T-helper 17 cell (primary cell): ENCODE measurements at regions not wholly inside any gene's neighbourhood (a gene's known extent, or its start where the extent isn't known, plus 50 kb on each side); places are given as distances from the start of the nearest gene placed in this dataset.
"Not testable (repeated sequence)": the region's sequence is repeated elsewhere in the genome, so short reads cannot be mapped to it uniquely, and the experiment has no call there.

Source experiments
- ATAC-seq: fragments of 150-1000 bp; cut with Tn5 transposase; 2 replicates; pipeline ENCODE4 v1.10.0; 2021; ENCODE audit warnings: mild to moderate bottlenecking, moderate library complexity
- DNase-seq, 3 donors: peaks; one replicate each; pipeline versions ENCODE4 v3.0.0 to v3.0.0-alpha.2; 2020 to 2021
- H3K9me3 ChIP-seq: one replicate; pipeline ENCODE4 v1.7.0; 2013; ENCODE audit warnings: low read length, mild to moderate bottlenecking; ENCODE audit not compliant: control insufficient read depth, poor library complexity, severe bottlenecking
- H3K27ac Mint-ChIP-seq: one replicate; pipeline ENCODE4 v1.8.0; 2022; ENCODE audit warnings: mild to moderate bottlenecking, moderate library complexity, mixed read lengths
- H3K27me3 Mint-ChIP-seq: one replicate; pipeline ENCODE4 v1.8.0; 2022; ENCODE audit warnings: mixed read lengths
- H3K36me3 Mint-ChIP-seq: one replicate; pipeline ENCODE4 v1.8.0; 2022; ENCODE audit warnings: low read depth, mixed read lengths
- H3K4me1 Mint-ChIP-seq: one replicate; pipeline ENCODE4 v1.8.0; 2022; ENCODE audit warnings: mild to moderate bottlenecking, mixed read lengths
- H3K4me3 Mint-ChIP-seq: one replicate; pipeline ENCODE4 v1.8.0; 2022; ENCODE audit warnings: mild to moderate bottlenecking, moderate library complexity, mixed read lengths

GRCh38 chr5:145473042-145473642, 362.0 kb downstream of the PRELID2 start:
- H3K27me3 Mint-ChIP-seq, result no peaks in the 10 kb centered on the region
- no peaks in the 10 kb centered on the region for H3K4me1 Mint-ChIP-seq
- no peaks in the 10 kb centered on the region for H3K36me3 Mint-ChIP-seq
- DNase-seq (no peak), ATAC-seq (no peak)
- no peaks in the 10 kb centered on the region for H3K9me3 ChIP-seq
- no peak overlapping the region for H3K4me3 Mint-ChIP-seq
- H3K27ac Mint-ChIP-seq, result no peak overlapping the region

- no peaks in the 10 kb centered on the region for H3K4me1 Mint-ChIP-seq
- ATAC-seq (no peak), DNase-seq (no peak)
- H3K36me3 Mint-ChIP-seq, result no peaks in the 10 kb centered on the region
- no peaks in the 10 kb centered on the region for H3K9me3 ChIP-seq
- no peak overlapping the region for H3K4me3 Mint-ChIP-seq
- H3K27ac Mint-ChIP-seq, result no peak overlapping the region
- H3K27me3 Mint-ChIP-seq, result no peaks in the 10 kb centered on the region
Observed at GRCh38 chr5:145471831-145472612, 363.1 kb downstream of the PRELID2 start.

- no peak overlapping the region for H3K4me3 Mint-ChIP-seq
- H3K4me1 Mint-ChIP-seq, result no peaks in the 10 kb centered on the region
- H3K27ac Mint-ChIP-seq, result no peak overlapping the region
- no peak for DNase-seq
- ATAC-seq, result no peak
- no peaks in the 10 kb centered on the region for H3K9me3 ChIP-seq
- no peaks in the 10 kb centered on the region for H3K36me3 Mint-ChIP-seq
- H3K27me3 Mint-ChIP-seq, result no peaks in the 10 kb centered on the region
Observed at GRCh38 chr5:145471026-145471425, 364.1 kb downstream of the PRELID2 start.

GRCh38 chr5:145470396-145470979, 364.7 kb downstream of the PRELID2 start:
- Mint-ChIP-seq H3K27me3 (no peaks in the 10 kb centered on the region), H3K4me1 (no peaks in the 10 kb centered on the region), H3K36me3 (no peaks in the 10 kb centered on the region), H3K27ac (no peak overlapping the region), H3K4me3 (no peak overlapping the region)
- ATAC-seq (no peak), DNase-seq (no peak)
- no peaks in the 10 kb centered on the region for H3K9me3 ChIP-seq

- H3K9me3 ChIP-seq, result no peaks in the 10 kb centered on the region
- H3K4me1 Mint-ChIP-seq, result no peaks in the 10 kb centered on the region
- no peak for ATAC-seq
Observed at GRCh38 chr5:145467446-145467845, 367.7 kb downstream of the PRELID2 start.

GRCh38 chr5:145466533-145466932, 368.6 kb downstream of the PRELID2 start:
- no peaks in the 10 kb centered on the region for H3K36me3 Mint-ChIP-seq
- no peak for DNase-seq
- H3K4me1 Mint-ChIP-seq, result no peaks in the 10 kb centered on the region
- H3K27me3 Mint-ChIP-seq, result no peaks in the 10 kb centered on the region
- H3K4me3 Mint-ChIP-seq, result no peak overlapping the region
- no peak for ATAC-seq
- no peak overlapping the region for H3K27ac Mint-ChIP-seq
- no peaks in the 10 kb centered on the region for H3K9me3 ChIP-seq

More at GRCh38 chr5:145467446-145467845, 367.7 kb downstream of the PRELID2 start:
- Mint-ChIP-seq H3K36me3 (no peaks in the 10 kb centered on the region), H3K27me3 (no peaks in the 10 kb centered on the region), H3K27ac (no peak overlapping the region), H3K4me3 (no peak overlapping the region)
- no peak for DNase-seq

- no peaks in the 10 kb centered on the region for H3K9me3 ChIP-seq
- Mint-ChIP-seq H3K4me3 (no peak overlapping the region), H3K27ac (no peak overlapping the region), H3K27me3 (no peaks in the 10 kb centered on the region), H3K36me3 (no peaks in the 10 kb centered on the region), H3K4me1 (no peaks in the 10 kb centered on the region)
- ATAC-seq (no peak), DNase-seq (no peak)
Observed at GRCh38 chr5:145465474-145466263, 369.5 kb downstream of the PRELID2 start.

GRCh38 chr5:145464171-145464570, 371.0 kb downstream of the PRELID2 start:
- Mint-ChIP-seq H3K27me3 (no peaks in the 10 kb centered on the region), H3K36me3 (no peaks in the 10 kb centered on the region), H3K4me1 (no peaks in the 10 kb centered on the region), H3K4me3 (no peak overlapping the region), H3K27ac (no peak overlapping the region)
- DNase-seq (no peak), ATAC-seq (no peak)
- no peaks in the 10 kb centered on the region for H3K9me3 ChIP-seq

- Mint-ChIP-seq H3K36me3 (no peaks in the 10 kb centered on the region), H3K4me1 (no peaks in the 10 kb centered on the region), H3K27me3 (no peaks in the 10 kb centered on the region), H3K27ac (no peak overlapping the region), H3K4me3 (no peak overlapping the region)
- DNase-seq (no peak), ATAC-seq (no peak)
- no peaks in the 10 kb centered on the region for H3K9me3 ChIP-seq
Observed at GRCh38 chr5:145463634-145464033, 371.5 kb downstream of the PRELID2 start.

GRCh38 chr5:145462525-145462924, 372.6 kb downstream of the PRELID2 start:
- ATAC-seq (no peak), DNase-seq (no peak)
- H3K4me1 Mint-ChIP-seq, result no peaks in the 10 kb centered on the region
- H3K27me3 Mint-ChIP-seq, result no peaks in the 10 kb centered on the region
- no peaks in the 10 kb centered on the region for H3K9me3 ChIP-seq
- no peak overlapping the region for H3K4me3 Mint-ChIP-seq
- H3K27ac Mint-ChIP-seq, result no peak overlapping the region
- H3K36me3 Mint-ChIP-seq, result no peaks in the 10 kb centered on the region

GRCh38 chr5:145450286-145450885, 384.8 kb downstream of the PRELID2 start:
- DNase-seq, result no peak
- Mint-ChIP-seq H3K27me3 (no peaks in the 10 kb centered on the region), H3K27ac (no peak overlapping the region), H3K4me1 (no peaks in the 10 kb centered on the region), H3K36me3 (peaks cover 3% of the 10 kb centered on the region), H3K4me3 (no peak overlapping the region)
- H3K9me3 ChIP-seq, result no peaks in the 10 kb centered on the region
- no peak for ATAC-seq

- Mint-ChIP-seq H3K27ac (no peak overlapping the region), H3K4me3 (no peak overlapping the region), H3K36me3 (peaks cover 3% of the 10 kb centered on the region), H3K27me3 (no peaks in the 10 kb centered on the region), H3K4me1 (no peaks in the 10 kb centered on the region)
- no peak for ATAC-seq
- no peak for DNase-seq
- H3K9me3 ChIP-seq, result no peaks in the 10 kb centered on the region
Observed at GRCh38 chr5:145449794-145450193, 385.3 kb downstream of the PRELID2 start.

- H3K4me1 Mint-ChIP-seq, H3K36me3 Mint-ChIP-seq, ATAC-seq, DNase-seq, H3K4me3 Mint-ChIP-seq, H3K27ac Mint-ChIP-seq, H3K27me3 Mint-ChIP-seq, H3K9me3 ChIP-seq: not testable (repeated sequence)
Observed at GRCh38 chr5:145446875-145447274, 388.3 kb downstream of the PRELID2 start.
